RWPE1 (cell line): ENCODE measurements at regions not wholly inside any gene's neighbourhood (a gene's known extent, or its start where the extent isn't known, plus 50 kb on each side); places are given as distances from the start of the nearest gene placed in this dataset.
"Not testable (repeated sequence)": the region's sequence is repeated elsewhere in the genome, so short reads cannot be mapped to it uniquely, and the experiment has no call there.

Source experiments
- CTCF ChIA-PET: fragments of 350-600 bp; sonication (Branson Sonifier 250); formaldehyde crosslinking; extraction: SDS; loops from one replicate; lab custom pipeline; 2021; lab: Yijun Ruan, JAX
- POLR2A ChIA-PET: fragments of 400-600 bp; formaldehyde crosslinking; extraction: SDS; loops from one replicate; lab custom pipeline; 2020; ENCODE audit warnings: antibody characterized with exemption; ENCODE audit not compliant: low non-redundant PET; lab: Yijun Ruan, JAX
- DNase-seq: peaks from one replicate; pipeline ENCODE4 v3.0.0; 2012; ENCODE audit warnings: low spot score
- H3K27ac ChIP-seq: fragments of 450-650 bp; 2 replicates; pipeline ENCODE4 v1.5.1; 2017
- TF ChIP-seq, protein P1 (sequence below): fragments of 450-650 bp; conservative IDR thresholded peaks from 2 replicates; pipeline ENCODE4 v1.5.1; 2017; ENCODE audit warnings: low read depth, mild to moderate bottlenecking

- POLR2A ChIA-PET: no interaction called here
- H3K27ac ChIP-seq: no peak overlapping the region
- TF ChIP-seq, protein P1, sequence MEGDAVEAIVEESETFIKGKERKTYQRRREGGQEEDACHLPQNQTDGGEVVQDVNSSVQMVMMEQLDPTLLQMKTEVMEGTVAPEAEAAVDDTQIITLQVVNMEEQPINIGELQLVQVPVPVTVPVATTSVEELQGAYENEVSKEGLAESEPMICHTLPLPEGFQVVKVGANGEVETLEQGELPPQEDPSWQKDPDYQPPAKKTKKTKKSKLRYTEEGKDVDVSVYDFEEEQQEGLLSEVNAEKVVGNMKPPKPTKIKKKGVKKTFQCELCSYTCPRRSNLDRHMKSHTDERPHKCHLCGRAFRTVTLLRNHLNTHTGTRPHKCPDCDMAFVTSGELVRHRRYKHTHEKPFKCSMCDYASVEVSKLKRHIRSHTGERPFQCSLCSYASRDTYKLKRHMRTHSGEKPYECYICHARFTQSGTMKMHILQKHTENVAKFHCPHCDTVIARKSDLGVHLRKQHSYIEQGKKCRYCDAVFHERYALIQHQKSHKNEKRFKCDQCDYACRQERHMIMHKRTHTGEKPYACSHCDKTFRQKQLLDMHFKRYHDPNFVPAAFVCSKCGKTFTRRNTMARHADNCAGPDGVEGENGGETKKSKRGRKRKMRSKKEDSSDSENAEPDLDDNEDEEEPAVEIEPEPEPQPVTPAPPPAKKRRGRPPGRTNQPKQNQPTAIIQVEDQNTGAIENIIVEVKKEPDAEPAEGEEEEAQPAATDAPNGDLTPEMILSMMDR: no peak
- CTCF ChIA-PET: no interaction called here
- no peak for DNase-seq
Measured at GRCh38 chr6:159631886-159632285, 61.2 kb downstream of the SOD2 start.

GRCh38 chr6:159627939-159628338 is 65.1 kb downstream of the SOD2 start:
- no peak for DNase-seq
- TF ChIP-seq, protein P1: no peak
- CTCF ChIA-PET: interaction anchor here (0.7 kb wide), 1 partner anchor 35 kb away, joined by 4 read pairs; no protein-coding TSS in a partner anchor
- POLR2A ChIA-PET: no interaction called here
- no peak overlapping the region for H3K27ac ChIP-seq

DNA sequence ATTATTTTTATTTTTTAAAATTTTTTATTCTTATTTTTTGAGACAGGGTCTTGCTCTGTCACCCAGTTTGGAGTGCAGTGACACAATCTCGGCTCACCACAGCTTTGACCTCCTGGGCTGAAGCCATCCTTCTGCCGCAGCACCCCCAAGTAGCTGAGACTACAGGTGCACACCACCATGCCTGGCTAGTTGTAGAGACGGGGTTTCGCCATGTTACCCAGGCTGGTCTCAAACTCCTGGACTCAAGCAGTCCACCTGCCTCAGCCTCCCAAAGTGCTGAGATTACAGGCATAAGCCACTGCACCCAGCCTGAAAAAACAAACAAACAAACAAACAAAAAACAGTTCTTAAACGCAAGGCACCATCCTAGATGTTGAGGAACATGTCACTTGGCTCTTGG is 66.5 kb downstream of the SOD2 start:
- POLR2A ChIA-PET, H3K27ac ChIP-seq, DNase-seq, CTCF ChIA-PET: not testable (repeated sequence)

DNA sequence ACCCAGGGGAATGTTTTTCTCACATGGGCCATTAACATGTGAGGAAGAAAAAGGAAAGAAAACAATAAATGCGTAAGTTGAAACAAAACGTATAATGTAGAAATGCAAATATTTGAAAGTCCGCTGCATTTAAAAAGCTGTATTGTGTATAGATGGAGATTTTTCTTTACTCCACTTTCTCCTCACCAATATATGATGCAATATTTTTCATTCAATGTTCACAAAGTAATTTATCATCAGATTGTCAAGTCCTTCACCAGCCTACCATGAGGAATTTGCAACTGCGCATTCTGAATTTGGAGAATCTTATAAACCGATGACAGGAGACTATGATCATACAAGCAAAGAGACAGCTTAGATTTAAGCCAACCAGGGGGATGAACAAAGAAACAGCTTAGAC is 69.9 kb downstream of the SOD2 start:
- POLR2A ChIA-PET: no interaction called here
- CTCF ChIA-PET: no interaction called here
- no peak for DNase-seq
- no peak overlapping the region for H3K27ac ChIP-seq
- TF ChIP-seq, protein P1: no peak

GRCh38 chr6:159620947-159621346 is 72.1 kb downstream of the SOD2 start:
- H3K27ac ChIP-seq: no peak overlapping the region
- POLR2A ChIA-PET: no interaction called here
- no peak for DNase-seq
- CTCF ChIA-PET: interaction anchor here (0.6 to 0.8 kb wide), 2 partner anchors 34 to 127 kb away, joined by 3 to 5 read pairs; no protein-coding TSS in a partner anchor
- TF ChIP-seq, protein P1: no peak

- TF ChIP-seq, protein P1: no peak
- ChIA-PET CTCF (no interaction called here), POLR2A (no interaction called here)
Measured at GRCh38 chr6:159617444-159617843, 75.6 kb downstream of the SOD2 start.

GRCh38 chr6:159616456-159616855 is 76.6 kb downstream of the SOD2 start:
- TF ChIP-seq, protein P1: no peak
- CTCF ChIA-PET: interaction anchor here (0.6 kb wide), 1 partner anchor 28 kb away, joined by 3 read pairs; no protein-coding TSS in a partner anchor
- DNase-seq: no peak
- POLR2A ChIA-PET: no interaction called here
- H3K27ac ChIP-seq: no peak overlapping the region

More at GRCh38 chr6:159617444-159617843, 75.6 kb downstream of the SOD2 start:
- DNase-seq: no peak
- H3K27ac ChIP-seq: no peak overlapping the region
